ENCODE measurements at regions not wholly inside any gene's neighbourhood (a gene's known extent, or its start where the extent isn't known, plus 50 kb on each side); places are given as distances from the start of the nearest gene placed in this dataset.

DNA sequence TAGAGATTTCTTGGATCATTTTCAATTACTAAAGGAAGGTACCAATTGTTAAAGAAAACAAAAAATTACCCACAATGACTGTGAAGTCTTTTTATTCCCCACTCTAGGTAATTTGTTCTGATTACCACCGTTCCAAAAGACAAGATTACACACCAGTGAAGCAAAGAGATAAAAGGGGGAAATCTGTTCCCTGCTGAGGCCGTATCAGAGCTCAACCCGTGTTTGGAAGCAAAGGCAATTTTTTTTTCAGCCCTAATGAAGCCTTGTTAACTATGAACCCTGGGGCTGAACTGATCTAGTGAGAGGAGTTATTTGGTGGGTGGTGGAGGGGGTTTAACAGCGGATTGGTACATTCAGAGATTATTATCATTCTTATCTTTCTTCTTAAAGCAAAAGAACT lies 128.5 kb downstream of the ALDH8A1 start:
- Histone ChIP-seq H3K4me3 (ENCODE audit: low read length) (no peak overlapping the region), H3K27ac (ENCODE audit: low read depth, low read length) (no peak overlapping the region), H3K36me3 (ENCODE audit: insufficient read depth, low read length) (no peaks in the 10 kb centered on the region), H3K4me1 (ENCODE audit: insufficient read depth, low read length) (peaks cover 7% of the 10 kb centered on the region; the same call in 1 of the 2 replicates), H3K27me3 (ENCODE audit: insufficient read depth, low read length) (no peaks in the 10 kb centered on the region), H3K9me3 (ENCODE audit: insufficient read depth, low read depth, low read length) (0 out of 2 replicates have a peak, but pooled peaks cover 4% of the 10 kb centered on the region), H3K9ac (ENCODE audit: low read depth, low read length) (no peak overlapping the region)
- WGBS: 70% methylated on average over 3 of the region's 4 CpGs

DNA sequence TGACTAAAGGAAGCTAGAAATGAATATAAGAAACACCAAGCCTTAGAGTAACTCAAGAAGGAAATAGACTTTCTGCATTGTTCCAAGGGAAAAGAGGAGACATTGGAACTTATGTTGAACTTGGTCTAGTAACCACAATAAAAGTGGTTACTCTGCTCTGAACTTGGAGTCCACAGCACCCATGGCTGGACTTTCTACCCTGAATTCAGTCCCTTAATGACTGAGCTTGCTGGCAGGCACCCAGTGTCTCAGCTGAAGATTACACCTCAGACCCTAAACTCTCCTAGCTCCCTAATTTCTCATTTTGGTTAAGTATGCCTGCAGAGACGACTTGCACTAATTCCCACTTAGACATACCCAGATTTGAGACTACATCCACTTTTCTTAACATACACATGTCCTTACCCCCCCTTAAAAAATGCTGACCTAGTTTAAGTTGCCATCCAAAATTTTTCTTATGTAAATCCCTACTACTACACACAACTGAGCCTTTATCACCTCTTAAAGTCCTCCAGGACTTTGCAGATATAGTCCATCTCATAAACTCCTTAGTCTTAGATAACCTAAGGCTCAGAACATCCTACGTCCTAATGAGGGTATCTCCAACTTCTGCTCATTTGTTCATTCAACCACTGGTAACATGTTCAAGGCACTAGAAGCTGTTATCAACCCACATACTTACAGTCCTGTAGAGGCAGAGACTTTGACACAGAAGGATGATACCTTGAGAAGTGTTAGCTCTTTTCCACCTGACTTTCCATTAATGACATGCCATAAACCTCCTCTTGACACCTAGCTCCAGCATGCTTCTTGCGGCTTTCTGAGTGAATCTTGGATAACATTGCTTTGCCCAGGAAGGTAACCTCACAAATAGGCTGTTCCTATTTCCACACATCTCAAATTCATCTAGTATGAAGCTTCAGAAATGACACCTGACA lies 129.8 kb downstream of the ALDH8A1 start:
- Histone ChIP-seq H3K27me3 (ENCODE audit: insufficient read depth, low read length) (no peaks in the 10 kb centered on the region), H3K27ac (ENCODE audit: low read depth, low read length) (no peak overlapping the region), H3K36me3 (ENCODE audit: insufficient read depth, low read length) (no peaks in the 10 kb centered on the region), H3K4me1 (ENCODE audit: insufficient read depth, low read length) (peaks cover 7% of the 10 kb centered on the region; the same call in 1 of the 2 replicates), H3K4me3 (ENCODE audit: low read length) (no peak overlapping the region), H3K9me3 (ENCODE audit: insufficient read depth, low read depth, low read length) (0 out of 2 replicates have a peak, but pooled peaks cover 2% of the 10 kb centered on the region), H3K9ac (ENCODE audit: low read depth, low read length) (no peak overlapping the region)
- 90% methylated on average over 3 of the region's 3 CpGs for WGBS

DNA sequence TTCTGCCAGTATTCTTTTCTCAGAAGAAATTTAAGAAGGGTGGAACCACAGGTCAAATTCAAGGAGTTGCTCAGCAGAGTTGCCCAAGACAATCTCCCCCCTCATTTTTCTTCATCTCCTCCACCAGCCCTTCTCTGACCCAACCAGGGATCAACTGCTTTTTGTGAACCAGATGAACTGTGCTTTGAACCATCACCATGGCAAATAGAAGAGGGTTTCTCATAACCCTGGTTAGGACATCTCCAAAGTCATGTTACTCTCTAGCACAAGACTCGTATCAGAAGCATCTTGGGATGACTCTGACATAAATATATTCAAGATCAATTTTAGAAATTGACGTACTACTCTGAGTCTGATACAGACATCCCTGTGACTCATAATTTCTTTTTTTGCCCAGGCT lies 130.7 kb downstream of the ALDH8A1 start:
- 96% methylated on average over 2 of the region's 2 CpGs for WGBS
- no peaks in the 10 kb centered on the region for H3K36me3 ChIP-seq (ENCODE audit: insufficient read depth, low read length)
- no peak overlapping the region for H3K27ac ChIP-seq (ENCODE audit: low read depth, low read length)
- H3K4me3 ChIP-seq (ENCODE audit: low read length): no peak overlapping the region
- H3K9me3 ChIP-seq (ENCODE audit: insufficient read depth, low read depth, low read length): no peaks in the 10 kb centered on the region
- H3K4me1 ChIP-seq (ENCODE audit: insufficient read depth, low read length): peaks cover 7% of the 10 kb centered on the region; the same call in 1 of the 2 replicates
- H3K9ac ChIP-seq (ENCODE audit: low read depth, low read length): no peak overlapping the region
- H3K27me3 ChIP-seq (ENCODE audit: insufficient read depth, low read length): no peaks in the 10 kb centered on the region

DNA sequence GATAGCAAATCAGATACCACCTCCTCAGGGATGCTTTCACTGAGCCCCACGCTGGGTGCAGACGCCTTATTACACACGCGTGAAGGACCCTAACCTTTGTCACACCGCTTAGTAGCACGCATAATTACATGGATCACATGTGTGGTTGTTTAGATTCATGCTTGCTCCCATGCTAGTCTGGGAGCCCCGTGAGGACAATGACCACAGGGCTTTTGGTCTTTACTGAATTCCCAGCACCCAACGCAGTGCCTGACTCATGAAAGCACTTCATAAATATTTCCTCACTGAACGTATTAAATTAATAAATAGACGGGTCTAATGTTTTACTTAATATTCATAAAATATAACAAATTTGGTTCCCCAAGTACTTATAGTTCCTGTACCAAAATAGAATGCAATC lies 132.5 kb downstream of the ALDH8A1 start:
- Histone ChIP-seq H3K9me3 (ENCODE audit: insufficient read depth, low read depth, low read length) (no peaks in the 10 kb centered on the region), H3K4me1 (ENCODE audit: insufficient read depth, low read length) (peaks cover 7% of the 10 kb centered on the region; the same call in 1 of the 2 replicates)
- WGBS: 96% methylated on average over 8 of the region's 10 CpGs

DNA sequence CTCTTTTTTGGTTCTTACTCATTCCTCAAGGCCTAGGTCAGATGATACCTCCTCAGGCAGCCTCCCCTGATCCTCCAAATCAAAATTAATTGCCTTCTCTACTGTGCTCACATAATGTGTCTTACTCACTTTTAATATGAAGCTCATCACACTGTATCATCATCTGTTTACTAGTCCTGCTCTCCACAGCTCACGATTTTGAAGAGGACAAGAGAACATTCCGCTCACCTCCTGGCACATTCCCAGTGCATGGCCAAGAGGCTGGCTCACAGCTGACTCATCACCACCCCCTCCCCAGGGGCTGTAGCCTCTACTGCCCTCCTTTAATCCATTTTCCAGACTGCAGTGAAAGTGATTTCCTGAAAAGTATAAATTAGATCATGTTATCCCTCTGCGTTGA lies 133.1 kb downstream of the ALDH8A1 start:
- Histone ChIP-seq H3K4me3 (ENCODE audit: low read length) (no peak overlapping the region), H3K9me3 (ENCODE audit: insufficient read depth, low read depth, low read length) (no peaks in the 10 kb centered on the region), H3K4me1 (ENCODE audit: insufficient read depth, low read length) (peaks cover 6% of the 10 kb centered on the region; the same call in 1 of the 2 replicates), H3K27me3 (ENCODE audit: insufficient read depth, low read length) (no peaks in the 10 kb centered on the region), H3K36me3 (ENCODE audit: insufficient read depth, low read length) (no peaks in the 10 kb centered on the region), H3K27ac (ENCODE audit: low read depth, low read length) (no peak overlapping the region), H3K9ac (ENCODE audit: low read depth, low read length) (no peak overlapping the region)
- 85% methylated on average over 3 of the region's 3 CpGs for WGBS

More for the DNA sequence above, 132.5 kb downstream of the ALDH8A1 start:
- no peak overlapping the region for H3K4me3 ChIP-seq (ENCODE audit: low read length)
- no peak overlapping the region for H3K9ac ChIP-seq (ENCODE audit: low read depth, low read length)
- H3K36me3 ChIP-seq (ENCODE audit: insufficient read depth, low read length): no peaks in the 10 kb centered on the region
- H3K27ac ChIP-seq (ENCODE audit: low read depth, low read length): no peak overlapping the region
- no peaks in the 10 kb centered on the region for H3K27me3 ChIP-seq (ENCODE audit: insufficient read depth, low read length)

DNA sequence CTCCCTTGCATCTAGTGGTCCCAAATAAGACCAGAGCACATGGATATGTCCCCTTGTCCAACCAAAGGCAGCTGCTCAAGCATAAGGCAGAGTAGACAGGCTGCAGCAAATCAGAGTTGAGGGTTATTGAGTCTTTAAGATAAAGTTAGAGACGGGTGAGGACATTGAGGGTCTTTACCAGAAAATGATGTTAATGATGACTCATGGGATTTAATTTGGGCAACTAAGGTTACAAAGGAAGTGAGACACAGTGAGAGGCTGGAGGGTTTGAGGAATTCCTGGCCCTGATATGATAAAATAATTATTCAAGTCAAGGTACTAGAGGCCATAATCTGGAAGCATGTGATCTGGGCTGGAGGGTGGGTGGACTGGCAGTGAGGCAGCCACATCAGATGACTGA lies 133.6 kb downstream of the ALDH8A1 start:
- Histone ChIP-seq H3K27ac (ENCODE audit: low read depth, low read length) (no peak overlapping the region), H3K4me1 (ENCODE audit: insufficient read depth, low read length) (peaks cover 1% of the 10 kb centered on the region; the same call in 1 of the 2 replicates), H3K36me3 (ENCODE audit: insufficient read depth, low read length) (no peaks in the 10 kb centered on the region), H3K9ac (ENCODE audit: low read depth, low read length) (no peak overlapping the region), H3K4me3 (ENCODE audit: low read length) (no peak overlapping the region), H3K9me3 (ENCODE audit: insufficient read depth, low read depth, low read length) (no peaks in the 10 kb centered on the region), H3K27me3 (ENCODE audit: insufficient read depth, low read length) (no peaks in the 10 kb centered on the region)
- WGBS: 46% methylated on average over 1 of the region's 1 CpG

DNA sequence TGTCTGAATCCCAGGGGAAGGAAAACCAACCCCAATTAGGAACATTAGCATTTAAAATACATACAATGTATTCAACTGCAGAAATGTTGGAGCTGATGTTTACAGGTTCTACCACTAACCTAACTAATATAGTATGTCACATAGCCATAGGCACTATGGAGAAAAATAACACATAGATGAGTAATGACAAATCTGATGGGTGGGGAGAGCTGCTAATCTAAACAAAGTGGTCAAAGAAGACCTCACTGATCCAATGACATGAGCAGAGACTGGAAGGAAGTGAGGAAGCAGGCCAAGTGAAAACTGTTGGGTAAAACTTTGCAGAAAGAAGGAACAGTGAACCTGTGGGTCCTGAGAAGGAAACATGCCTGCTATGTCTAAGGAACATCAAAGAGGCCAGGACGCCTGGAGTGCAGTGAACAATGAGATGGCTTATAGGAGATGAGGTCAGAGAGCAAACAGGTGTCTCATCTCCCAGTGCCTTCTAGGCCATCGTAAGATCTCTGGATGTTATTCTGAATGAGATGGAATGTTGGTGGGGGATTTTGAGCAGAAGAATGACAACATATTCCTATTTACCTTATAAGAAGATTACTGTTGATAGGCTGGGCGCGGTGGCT lies 135.7 kb downstream of the ALDH8A1 start:
- Histone ChIP-seq H3K9ac (ENCODE audit: low read depth, low read length) (no peak overlapping the region), H3K9me3 (ENCODE audit: insufficient read depth, low read depth, low read length) (no peaks in the 10 kb centered on the region), H3K27ac (ENCODE audit: low read depth, low read length) (no peak overlapping the region), H3K4me1 (ENCODE audit: insufficient read depth, low read length) (no peaks in the 10 kb centered on the region), H3K27me3 (ENCODE audit: insufficient read depth, low read length) (no peaks in the 10 kb centered on the region), H3K36me3 (ENCODE audit: insufficient read depth, low read length) (no peaks in the 10 kb centered on the region), H3K4me3 (ENCODE audit: low read length) (no peak overlapping the region)
- 94% methylated on average over 4 of the region's 4 CpGs for WGBS

DNA sequence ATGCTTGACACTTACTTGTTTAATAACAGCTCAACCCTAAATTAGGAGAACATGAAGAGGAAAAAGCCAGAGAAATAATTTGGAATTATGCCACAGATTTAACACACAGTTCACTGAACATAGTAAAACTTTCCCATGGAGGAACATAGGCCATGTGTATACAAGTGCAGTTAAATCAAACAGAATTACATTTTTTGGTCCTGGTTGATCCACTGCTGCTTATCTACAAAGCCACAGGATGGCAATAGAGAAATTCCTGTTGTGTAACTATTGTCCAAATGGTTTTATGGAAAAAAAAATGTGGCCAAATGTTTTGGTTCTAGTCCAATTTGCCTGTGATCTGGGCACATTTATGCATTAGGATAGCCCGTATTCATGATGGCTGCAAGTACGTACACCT lies 136.8 kb downstream of the ALDH8A1 start:
- H3K9ac ChIP-seq (ENCODE audit: low read depth, low read length): no peak overlapping the region
- no peaks in the 10 kb centered on the region for H3K36me3 ChIP-seq (ENCODE audit: insufficient read depth, low read length)
- no peak overlapping the region for H3K4me3 ChIP-seq (ENCODE audit: low read length)
- H3K9me3 ChIP-seq (ENCODE audit: insufficient read depth, low read depth, low read length): no peaks in the 10 kb centered on the region
- no peaks in the 10 kb centered on the region for H3K4me1 ChIP-seq (ENCODE audit: insufficient read depth, low read length)
- no peaks in the 10 kb centered on the region for H3K27me3 ChIP-seq (ENCODE audit: insufficient read depth, low read length)
- H3K27ac ChIP-seq (ENCODE audit: low read depth, low read length): no peak overlapping the region
- WGBS: 98% methylated on average over 2 of the region's 2 CpGs

DNA sequence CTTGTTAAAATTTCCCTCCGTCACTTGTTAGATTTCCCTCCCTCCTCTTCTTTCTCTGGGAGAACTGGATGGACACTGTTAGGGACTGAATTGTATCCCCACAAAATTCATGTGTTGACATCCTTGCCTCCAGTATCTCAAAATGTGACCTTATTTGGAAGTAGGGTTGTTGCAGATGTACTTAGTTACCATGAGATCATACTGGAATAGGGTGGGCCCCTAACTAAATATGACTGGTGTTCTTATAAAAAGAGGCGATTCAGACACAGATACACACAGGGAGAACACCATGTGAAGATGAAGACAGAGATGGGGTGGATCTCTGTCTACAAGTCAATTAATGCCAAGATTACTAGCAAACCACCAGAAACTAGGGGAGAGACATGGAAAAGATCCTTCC lies 139.5 kb downstream of the ALDH8A1 start:
- H3K36me3 ChIP-seq (ENCODE audit: insufficient read depth, low read length): no peaks in the 10 kb centered on the region
- no peaks in the 10 kb centered on the region for H3K27me3 ChIP-seq (ENCODE audit: insufficient read depth, low read length)
- no peak overlapping the region for H3K9ac ChIP-seq (ENCODE audit: low read depth, low read length)
- 95% methylated on average over 2 of the region's 2 CpGs for WGBS
- no peaks in the 10 kb centered on the region for H3K4me1 ChIP-seq (ENCODE audit: insufficient read depth, low read length)
- H3K27ac ChIP-seq (ENCODE audit: low read depth, low read length): no peak overlapping the region
- no peak overlapping the region for H3K4me3 ChIP-seq (ENCODE audit: low read length)
- no peaks in the 10 kb centered on the region for H3K9me3 ChIP-seq (ENCODE audit: insufficient read depth, low read depth, low read length)

DNA sequence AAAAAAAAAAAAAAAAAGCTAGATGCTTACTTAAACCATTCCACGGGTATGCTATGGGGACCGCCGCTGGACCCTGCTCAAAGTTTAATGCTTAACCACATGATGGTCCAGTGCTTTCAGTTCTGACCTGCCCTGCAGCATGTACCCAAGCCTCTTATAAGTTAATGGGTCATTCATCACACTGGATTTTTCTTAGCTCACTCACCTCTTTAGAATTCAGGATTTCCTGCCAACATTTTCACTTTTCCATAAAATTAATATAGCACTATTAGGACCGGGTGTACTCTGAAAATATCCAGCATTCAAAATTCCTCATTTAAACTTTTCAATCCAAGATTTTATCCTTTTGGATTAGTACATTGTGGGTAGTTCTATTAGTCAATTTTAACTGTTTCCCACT lies 140.8 kb downstream of the ALDH8A1 start:
- H3K36me3 ChIP-seq (ENCODE audit: insufficient read depth, low read length): no peaks in the 10 kb centered on the region
- H3K4me1 ChIP-seq (ENCODE audit: insufficient read depth, low read length): no peaks in the 10 kb centered on the region
- H3K9me3 ChIP-seq (ENCODE audit: insufficient read depth, low read depth, low read length): no peaks in the 10 kb centered on the region
- no peak overlapping the region for H3K27ac ChIP-seq (ENCODE audit: low read depth, low read length)
- H3K4me3 ChIP-seq (ENCODE audit: low read length): no peak overlapping the region
- no peak overlapping the region for H3K9ac ChIP-seq (ENCODE audit: low read depth, low read length)
- 98% methylated on average over 4 of the region's 4 CpGs for WGBS
- H3K27me3 ChIP-seq (ENCODE audit: insufficient read depth, low read length): no peaks in the 10 kb centered on the region

DNA sequence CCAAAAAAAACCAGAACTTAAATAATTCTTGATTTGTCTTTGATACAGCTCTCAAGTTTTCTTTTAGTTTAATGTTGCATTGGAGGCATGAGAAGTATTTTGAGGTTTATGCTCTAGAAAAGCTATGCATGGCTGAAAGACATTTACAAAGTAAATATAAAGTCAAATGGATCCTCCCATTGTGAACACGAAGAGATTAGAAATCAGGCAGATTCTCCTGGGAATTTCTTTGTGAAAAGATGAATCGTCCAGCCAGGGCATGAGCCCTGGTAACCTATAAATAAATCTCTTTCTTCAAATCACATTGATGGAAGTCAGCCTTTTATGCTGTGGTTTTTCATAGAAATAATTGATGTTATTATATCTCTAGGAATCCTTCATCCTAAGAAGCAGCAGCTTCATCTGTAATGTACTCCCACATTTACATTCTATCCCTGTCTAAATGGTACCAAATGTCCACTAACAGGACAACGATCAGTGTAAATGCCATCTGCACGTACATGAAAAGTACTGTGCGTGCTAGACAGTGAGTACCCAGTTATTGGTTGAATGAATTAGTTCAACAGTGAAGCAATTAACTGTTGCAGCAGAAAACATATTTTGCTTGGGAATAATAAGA lies 143.6 kb downstream of the ALDH8A1 start:
- no peaks in the 10 kb centered on the region for H3K9me3 ChIP-seq (ENCODE audit: insufficient read depth, low read depth, low read length)
- no peak overlapping the region for H3K4me3 ChIP-seq (ENCODE audit: low read length)
- H3K9ac ChIP-seq (ENCODE audit: low read depth, low read length): no peak overlapping the region
- 93% methylated on average over 5 of the region's 5 CpGs for WGBS
- no peaks in the 10 kb centered on the region for H3K36me3 ChIP-seq (ENCODE audit: insufficient read depth, low read length)
- no peaks in the 10 kb centered on the region for H3K27me3 ChIP-seq (ENCODE audit: insufficient read depth, low read length)
- H3K27ac ChIP-seq (ENCODE audit: low read depth, low read length): no peak overlapping the region
- H3K4me1 ChIP-seq (ENCODE audit: insufficient read depth, low read length): no peaks in the 10 kb centered on the region
